HG02938 (cell line): ENCODE measurements at regions not wholly inside any gene's neighbourhood (a gene's known extent, or its start where the extent isn't known, plus 50 kb on each side); places are given as distances from the start of the nearest gene placed in this dataset.

Source experiments
- ATAC-seq: cut with Tn5 transposase; IDR thresholded peaks from one replicate; pipeline ENCODE4 v1.9.1; 2021; ENCODE audit warnings: mild to moderate bottlenecking, moderate library complexity; ENCODE audit not compliant: unreplicated experiment

GRCh38 chr10:130230036-130230435 is 93.8 kb downstream of the GLRX3 start:
- no peak for ATAC-seq

- ATAC-seq: no peak
Observed at GRCh38 chr10:130230611-130231010, 94.4 kb downstream of the GLRX3 start.

GRCh38 chr10:130231251-130231741 is 95.1 kb downstream of the GLRX3 start:
- no peak for ATAC-seq

GRCh38 chr10:130232166-130233034 is 96.2 kb downstream of the GLRX3 start:
- no peak for ATAC-seq

- no peak for ATAC-seq
Observed at GRCh38 chr10:130233035-130233360, 96.8 kb downstream of the GLRX3 start.

- no peak for ATAC-seq
Observed at GRCh38 chr10:130233426-130233825, 97.2 kb downstream of the GLRX3 start.

GRCh38 chr10:130234171-130234965 is 98.2 kb downstream of the GLRX3 start:
- ATAC-seq: no peak

- ATAC-seq: no peak
Observed at GRCh38 chr10:130236711-130237110, 100.5 kb downstream of the GLRX3 start.

- no peak for ATAC-seq
Observed at GRCh38 chr10:130240409-130240808, 104.2 kb downstream of the GLRX3 start.

- no peak for ATAC-seq
Observed at GRCh38 chr10:130242513-130242912, 106.3 kb downstream of the GLRX3 start.

GRCh38 chr10:130243015-130243414 is 106.8 kb downstream of the GLRX3 start:
- no peak for ATAC-seq

- ATAC-seq: no peak
Observed at GRCh38 chr10:130244031-130244927, 108.1 kb downstream of the GLRX3 start.

GRCh38 chr10:130244928-130245495 is 108.8 kb downstream of the GLRX3 start:
- ATAC-seq: no peak

- no peak for ATAC-seq
Observed at GRCh38 chr10:130246113-130246512, 109.9 kb downstream of the GLRX3 start.

- no peak for ATAC-seq
Observed at GRCh38 chr10:130250127-130250526, 113.9 kb downstream of the GLRX3 start.

GRCh38 chr10:130251766-130252165 is 115.6 kb downstream of the GLRX3 start:
- ATAC-seq: no peak

- no peak for ATAC-seq
Observed at GRCh38 chr10:130254243-130254642, 118.1 kb downstream of the GLRX3 start.

- ATAC-seq: no peak
Observed at GRCh38 chr10:130254662-130255061, 118.5 kb downstream of the GLRX3 start.

- ATAC-seq: no peak
Observed at GRCh38 chr10:130255777-130256176, 119.6 kb downstream of the GLRX3 start.

- no peak for ATAC-seq
Observed at GRCh38 chr10:130257897-130258296, 121.7 kb downstream of the GLRX3 start.

GRCh38 chr10:130259380-130259779 is 123.2 kb downstream of the GLRX3 start:
- no peak for ATAC-seq
